ENCODE measurements at regions not wholly inside any gene's neighbourhood (a gene's known extent, or its start where the extent isn't known, plus 50 kb on each side); places are given as distances from the start of the nearest gene placed in this dataset.
"Not testable (repeated sequence)": the region's sequence is repeated elsewhere in the genome, so short reads cannot be mapped to it uniquely, and the experiment has no call there.

GRCh38 chr18:65998971-65999700 lies 248.3 kb downstream of the CDH7 start:
- not testable (repeated sequence) for DNase-seq (ENCODE audit: low spot score)

DNA sequence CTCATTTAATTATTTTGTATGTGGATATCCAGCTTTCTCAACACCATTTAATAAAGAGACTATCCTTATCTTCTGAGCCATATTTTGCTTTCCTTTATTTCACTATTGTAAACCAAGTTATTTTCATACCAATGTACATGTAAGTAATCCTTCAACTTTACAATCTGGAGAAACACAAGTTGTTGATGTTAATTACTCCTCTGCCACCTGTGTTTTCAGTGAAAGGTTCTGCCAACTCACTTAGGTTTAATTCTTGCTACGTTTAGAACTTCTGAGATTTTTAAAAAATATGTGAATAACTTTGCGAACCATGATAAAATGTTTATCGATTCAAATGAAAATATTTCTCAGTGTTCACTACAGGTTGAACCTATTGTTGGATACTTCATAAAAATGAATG lies 244.4 kb downstream of the CDH7 start:
- DNase-seq (ENCODE audit: low spot score) = no peak

- no peak for DNase-seq (ENCODE audit: low spot score)
Observed at GRCh38 chr18:65994302-65994701, 243.5 kb downstream of the CDH7 start.

DNA sequence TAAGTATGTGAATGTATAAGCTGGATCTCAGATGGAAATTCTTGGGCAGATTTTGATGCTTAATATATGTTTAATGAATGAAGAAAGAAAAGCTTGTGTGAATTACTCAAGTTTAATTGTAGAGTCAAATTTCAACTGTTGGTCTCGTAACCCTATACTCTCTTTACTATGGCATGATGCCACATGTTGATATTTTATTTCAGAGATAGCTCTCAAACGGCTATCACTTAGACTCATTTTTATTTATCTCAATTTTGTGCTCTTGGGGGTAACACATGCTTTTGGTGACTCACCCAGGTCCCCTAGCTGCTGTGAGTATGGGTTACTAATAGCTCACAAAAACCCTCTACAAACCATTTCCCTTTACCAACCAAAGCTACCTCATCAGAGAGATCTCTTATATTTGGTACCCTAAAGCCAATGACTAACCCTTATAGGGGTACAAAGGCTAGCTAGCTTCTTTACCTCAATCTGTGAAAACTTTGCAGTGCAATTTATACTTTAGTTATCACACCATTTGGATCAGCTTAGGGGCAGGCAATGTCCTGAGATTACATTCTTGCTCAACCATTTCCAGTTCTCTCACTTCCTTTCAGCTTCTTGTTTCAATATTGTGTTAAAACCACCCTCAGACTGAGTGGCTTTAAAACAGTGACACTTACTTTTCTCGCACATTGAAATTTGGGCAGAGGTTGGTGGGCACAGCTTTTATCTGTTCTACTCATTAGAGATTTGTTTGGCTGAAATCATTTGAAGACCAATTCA lies 240.3 kb downstream of the CDH7 start:
- DNase-seq (ENCODE audit: low spot score) = no peak

GRCh38 chr18:65990174-65990690 lies 239.4 kb downstream of the CDH7 start:
- DNase-seq (ENCODE audit: low spot score) = no peak

DNA sequence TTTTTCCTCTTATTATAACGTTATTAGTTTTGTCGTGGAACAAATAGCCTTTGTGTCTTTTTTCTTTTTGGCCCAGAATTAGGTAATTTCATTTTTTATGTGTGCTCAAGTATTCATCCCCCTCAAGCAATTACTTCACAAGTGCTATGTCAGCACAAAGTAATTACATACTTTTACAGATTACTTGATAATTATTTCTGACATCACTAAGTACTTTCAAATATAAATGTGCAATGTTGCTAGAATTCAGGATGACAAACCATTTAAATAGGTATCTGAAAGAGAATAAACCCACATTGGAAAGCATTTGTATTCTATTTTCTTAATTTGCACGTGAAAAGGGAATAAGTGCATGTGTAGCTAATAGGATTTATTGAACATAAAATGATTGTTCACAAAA lies 238.2 kb downstream of the CDH7 start:
- DNase-seq (ENCODE audit: low spot score) = no peak

- no peak for DNase-seq (ENCODE audit: low spot score)
Observed at GRCh38 chr18:65988386-65988785, 237.6 kb downstream of the CDH7 start.

DNA sequence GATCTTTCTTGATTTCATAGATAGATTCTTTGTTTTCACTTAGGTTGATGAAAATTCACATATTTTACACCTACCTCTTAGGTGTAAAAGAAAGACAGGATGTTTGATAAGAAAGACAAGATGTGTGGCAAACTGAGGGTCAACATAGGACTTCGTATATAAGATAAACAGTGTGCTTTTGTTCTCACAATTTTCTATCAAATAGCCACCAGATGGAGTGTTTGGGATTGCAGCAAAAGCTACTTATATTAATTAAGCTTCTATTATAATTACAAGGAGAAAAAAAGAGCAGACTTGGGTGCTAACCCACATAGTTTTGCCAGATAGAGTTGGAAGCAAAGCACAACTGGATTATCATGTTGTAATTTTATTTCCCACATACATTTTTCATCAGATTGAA lies 232.9 kb downstream of the CDH7 start:
- DNase-seq (ENCODE audit: low spot score) = no peak

DNA sequence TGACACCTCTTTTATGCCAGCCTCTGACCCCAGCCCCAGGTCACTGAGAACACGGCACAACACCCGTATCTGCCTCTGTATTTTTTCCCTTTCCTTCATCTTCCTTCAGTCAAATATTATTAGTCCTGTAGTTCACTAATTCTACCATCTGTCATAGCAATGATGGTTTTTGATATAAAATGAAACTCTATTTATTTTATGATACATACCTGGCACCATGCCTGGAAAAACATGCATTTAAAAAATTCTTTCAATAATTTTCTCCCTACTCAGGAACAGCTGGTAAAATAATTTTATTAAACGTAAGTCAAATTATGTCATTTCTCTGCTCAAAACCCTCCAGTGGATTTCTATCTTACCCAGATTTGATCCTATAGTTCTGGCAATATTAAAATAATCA lies 224.7 kb downstream of the CDH7 start:
- no peak for DNase-seq (ENCODE audit: low spot score)

GRCh38 chr18:65974758-65975157 lies 223.9 kb downstream of the CDH7 start:
- no peak for DNase-seq (ENCODE audit: low spot score)

- DNase-seq (ENCODE audit: low spot score) = no peak
Observed at GRCh38 chr18:65968239-65969004, 217.6 kb downstream of the CDH7 start.

DNA sequence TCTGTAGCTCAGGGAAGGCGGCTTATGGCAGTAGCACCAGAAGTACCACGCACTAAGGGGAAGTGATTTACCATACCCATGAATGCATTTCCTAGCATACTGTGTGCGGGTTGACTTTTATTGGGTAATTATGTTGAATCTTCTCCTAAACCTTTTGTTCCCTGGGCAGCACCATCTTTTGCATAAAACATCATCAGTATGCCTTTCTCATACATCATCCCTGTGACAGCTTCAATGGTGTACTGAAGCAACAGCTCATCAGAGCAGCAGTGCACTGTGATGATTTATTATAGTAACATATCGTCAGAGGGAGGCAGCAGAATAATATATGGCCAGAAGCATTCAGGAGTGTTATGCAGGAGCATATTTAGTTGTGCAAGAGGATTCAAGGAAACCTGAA lies 204.9 kb downstream of the CDH7 start:
- no peak for DNase-seq (ENCODE audit: low spot score)

DNA sequence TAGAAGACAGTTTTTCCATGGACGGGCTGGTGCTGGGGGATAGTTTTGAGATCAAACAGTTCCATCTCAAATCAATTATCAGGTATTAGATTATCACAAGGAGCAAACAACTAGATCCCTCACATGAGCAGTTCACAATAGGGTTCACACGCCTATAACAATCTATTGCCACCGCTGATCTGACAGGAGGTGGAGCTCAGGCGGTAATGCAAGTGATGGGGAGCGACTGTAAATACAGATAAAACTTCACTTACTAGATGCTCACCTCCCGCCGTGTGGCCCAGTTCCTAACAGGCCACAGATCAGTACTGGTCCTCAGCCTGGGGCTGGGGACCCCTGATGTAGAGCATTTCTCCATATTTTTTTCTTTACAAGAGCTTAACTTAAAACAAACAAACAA lies 203.6 kb downstream of the CDH7 start:
- no peak for DNase-seq (ENCODE audit: low spot score)

- DNase-seq (ENCODE audit: low spot score) = no peak
Observed at GRCh38 chr18:65946777-65947176, 196.0 kb downstream of the CDH7 start.

- DNase-seq (ENCODE audit: low spot score) = no peak
Observed at GRCh38 chr18:65943268-65943667, 192.5 kb downstream of the CDH7 start.

DNA sequence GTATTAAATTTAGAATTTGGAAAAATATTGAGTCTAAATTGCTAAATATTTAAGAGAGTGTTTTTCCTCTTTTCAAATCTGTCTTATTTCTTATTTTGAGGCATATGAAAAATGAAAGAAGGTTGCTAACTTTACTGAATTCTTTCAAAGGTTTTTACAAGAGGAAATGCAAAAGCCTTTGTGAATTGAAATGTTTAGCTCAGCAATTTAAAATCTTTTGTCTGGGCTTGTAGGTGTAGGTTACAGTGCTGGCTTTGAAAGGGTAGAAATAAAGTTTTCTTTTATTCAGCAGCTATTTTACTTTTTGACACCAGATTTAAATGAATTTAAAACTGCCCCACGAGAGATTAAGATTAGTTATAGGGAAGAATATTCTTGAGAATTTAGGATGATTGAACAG lies 192.0 kb downstream of the CDH7 start:
- DNase-seq (ENCODE audit: low spot score) = no peak

DNA sequence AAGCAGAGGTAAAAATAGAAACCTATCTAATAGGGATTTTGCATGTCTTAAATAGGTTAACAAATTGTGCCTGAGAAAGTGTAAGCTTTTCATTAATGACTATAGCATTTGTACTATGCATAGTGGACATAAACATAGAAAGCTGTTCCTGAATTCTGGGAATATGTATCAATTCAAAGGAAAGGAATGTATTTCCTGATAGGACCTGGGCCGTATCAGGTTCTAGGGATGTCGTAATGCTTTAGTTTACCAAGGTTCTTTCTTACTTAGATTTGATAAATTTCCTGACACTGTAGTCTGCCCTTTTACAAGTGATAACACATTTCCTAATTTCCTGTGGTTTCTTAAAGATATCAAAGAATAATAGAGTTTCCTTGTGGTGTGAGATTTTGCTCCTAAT lies 191.3 kb downstream of the CDH7 start:
- no peak for DNase-seq (ENCODE audit: low spot score)

DNA sequence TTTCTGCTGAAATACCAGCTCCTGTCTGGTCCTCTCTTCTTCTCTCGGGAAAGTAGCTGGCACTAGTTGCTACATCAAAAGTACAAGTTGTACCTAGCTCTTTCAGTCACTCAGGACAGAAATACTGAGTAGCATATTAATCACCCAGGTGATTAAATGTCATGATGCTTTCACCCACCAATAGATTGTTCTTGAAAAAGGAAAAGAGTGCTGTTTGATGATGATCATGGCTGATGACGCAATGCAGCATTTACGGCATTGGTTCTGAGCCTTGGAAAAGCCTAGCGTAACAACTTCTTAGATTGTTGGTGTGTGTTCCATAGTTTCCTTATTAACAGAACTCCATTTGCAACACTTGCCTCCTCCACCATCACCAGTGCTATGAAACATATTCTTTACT lies 190.7 kb downstream of the CDH7 start:
- DNase-seq (ENCODE audit: low spot score) = no peak

Data from iPS-NIHi11 (cell line).